ENCODE measurements at regions not wholly inside any gene's neighbourhood (a gene's known extent, or its start where the extent isn't known, plus 50 kb on each side); places are given as distances from the start of the nearest gene placed in this dataset.

DNA sequence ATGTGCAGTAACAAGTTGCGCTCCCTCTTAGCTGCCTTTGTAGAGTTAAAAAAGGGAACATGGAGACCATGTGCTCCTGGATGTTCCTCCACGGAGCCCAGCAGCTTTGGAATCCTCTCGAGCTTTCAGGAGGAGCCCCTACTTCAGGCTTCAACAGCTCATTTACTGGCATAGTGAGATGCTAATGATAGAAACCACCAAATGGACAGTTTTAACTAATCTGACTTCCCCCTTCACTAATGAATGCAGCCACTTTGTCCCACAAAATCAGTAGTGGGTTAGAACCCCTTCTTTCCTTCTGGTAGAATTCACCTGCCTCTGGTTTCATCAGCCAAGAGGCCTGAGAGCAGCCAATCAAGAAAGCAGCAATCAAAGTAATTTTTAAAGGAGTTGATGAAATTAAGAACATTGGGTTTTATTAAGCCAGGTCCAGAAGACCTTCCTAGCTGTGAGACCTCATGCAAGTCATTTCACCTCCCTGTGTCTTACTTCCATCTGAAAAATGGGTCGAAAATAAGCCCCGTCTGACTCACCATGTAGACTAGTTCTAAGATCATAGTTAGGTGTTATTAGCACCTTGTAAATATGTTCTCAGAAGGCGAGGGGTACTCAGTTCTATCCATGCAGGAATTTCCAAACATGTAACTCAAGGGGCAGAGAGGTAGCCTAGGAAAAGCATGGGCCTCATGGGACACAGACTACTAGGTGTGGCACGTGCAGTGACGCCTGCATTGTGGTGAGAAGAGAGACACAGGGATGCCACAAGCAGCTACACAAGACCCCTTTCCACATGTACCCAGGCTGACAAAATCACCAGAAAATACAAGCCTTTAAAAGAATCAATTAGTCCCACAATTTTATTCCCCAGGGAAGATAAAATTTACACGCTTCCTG is 179.7 kb upstream of the LPP start:
- DNase-seq (ENCODE audit: low spot score in 2 of 2) = no peak
- intact Hi-C loops (cut with DNase I; ENCODE audit: low total_unique reads) = no loop called here

DNA sequence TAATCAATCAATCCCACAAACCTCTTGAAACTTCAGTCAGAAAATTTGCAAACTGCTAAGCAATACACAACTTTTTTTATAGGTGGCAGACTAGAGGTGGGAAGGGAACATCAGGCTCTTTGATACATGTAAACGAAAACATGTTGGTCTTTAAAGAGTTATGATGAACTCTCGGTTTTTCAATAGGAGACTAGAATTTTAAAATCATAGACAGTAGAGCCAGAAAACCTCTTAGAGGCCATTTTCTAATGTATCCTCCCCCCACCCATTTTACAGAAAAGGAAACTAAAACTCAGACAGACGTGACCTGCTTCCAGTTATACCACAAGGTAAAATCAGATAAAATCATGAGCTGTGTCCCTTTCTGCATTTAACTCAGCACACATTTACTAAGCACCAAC is 179.1 kb upstream of the LPP start:
- TF ChIP-seq, protein P1, sequence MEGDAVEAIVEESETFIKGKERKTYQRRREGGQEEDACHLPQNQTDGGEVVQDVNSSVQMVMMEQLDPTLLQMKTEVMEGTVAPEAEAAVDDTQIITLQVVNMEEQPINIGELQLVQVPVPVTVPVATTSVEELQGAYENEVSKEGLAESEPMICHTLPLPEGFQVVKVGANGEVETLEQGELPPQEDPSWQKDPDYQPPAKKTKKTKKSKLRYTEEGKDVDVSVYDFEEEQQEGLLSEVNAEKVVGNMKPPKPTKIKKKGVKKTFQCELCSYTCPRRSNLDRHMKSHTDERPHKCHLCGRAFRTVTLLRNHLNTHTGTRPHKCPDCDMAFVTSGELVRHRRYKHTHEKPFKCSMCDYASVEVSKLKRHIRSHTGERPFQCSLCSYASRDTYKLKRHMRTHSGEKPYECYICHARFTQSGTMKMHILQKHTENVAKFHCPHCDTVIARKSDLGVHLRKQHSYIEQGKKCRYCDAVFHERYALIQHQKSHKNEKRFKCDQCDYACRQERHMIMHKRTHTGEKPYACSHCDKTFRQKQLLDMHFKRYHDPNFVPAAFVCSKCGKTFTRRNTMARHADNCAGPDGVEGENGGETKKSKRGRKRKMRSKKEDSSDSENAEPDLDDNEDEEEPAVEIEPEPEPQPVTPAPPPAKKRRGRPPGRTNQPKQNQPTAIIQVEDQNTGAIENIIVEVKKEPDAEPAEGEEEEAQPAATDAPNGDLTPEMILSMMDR (IDR thresholded peaks at IDR 0.05) = no peak
- TF ChIP-seq POLR2A (IDR thresholded peaks at IDR 0.05) = no peak
- no peak for DNase-seq (ENCODE audit: low spot score in 2 of 2)
- WGBS, 2 donors = 53 to 54% methylated on average over 3 of the region's 3 CpGs
- intact Hi-C loops (cut with DNase I; ENCODE audit: low total_unique reads) = no loop called here
- H3K4me3 ChIP-seq (ENCODE audit: low read depth, poor library complexity, severe bottlenecking) = no peak overlapping the region

More for the DNA sequence above, 179.7 kb upstream of the LPP start:
- TF ChIP-seq POLR2A (IDR thresholded peaks at IDR 0.05) = no peak
- TF ChIP-seq, protein P1 (IDR thresholded peaks at IDR 0.05) = no peak
- 83 to 91% methylated on average over 9 of the region's 9 CpGs for WGBS, 2 donors
- no peak overlapping the region for H3K4me3 ChIP-seq (ENCODE audit: low read depth, poor library complexity, severe bottlenecking)

DNA sequence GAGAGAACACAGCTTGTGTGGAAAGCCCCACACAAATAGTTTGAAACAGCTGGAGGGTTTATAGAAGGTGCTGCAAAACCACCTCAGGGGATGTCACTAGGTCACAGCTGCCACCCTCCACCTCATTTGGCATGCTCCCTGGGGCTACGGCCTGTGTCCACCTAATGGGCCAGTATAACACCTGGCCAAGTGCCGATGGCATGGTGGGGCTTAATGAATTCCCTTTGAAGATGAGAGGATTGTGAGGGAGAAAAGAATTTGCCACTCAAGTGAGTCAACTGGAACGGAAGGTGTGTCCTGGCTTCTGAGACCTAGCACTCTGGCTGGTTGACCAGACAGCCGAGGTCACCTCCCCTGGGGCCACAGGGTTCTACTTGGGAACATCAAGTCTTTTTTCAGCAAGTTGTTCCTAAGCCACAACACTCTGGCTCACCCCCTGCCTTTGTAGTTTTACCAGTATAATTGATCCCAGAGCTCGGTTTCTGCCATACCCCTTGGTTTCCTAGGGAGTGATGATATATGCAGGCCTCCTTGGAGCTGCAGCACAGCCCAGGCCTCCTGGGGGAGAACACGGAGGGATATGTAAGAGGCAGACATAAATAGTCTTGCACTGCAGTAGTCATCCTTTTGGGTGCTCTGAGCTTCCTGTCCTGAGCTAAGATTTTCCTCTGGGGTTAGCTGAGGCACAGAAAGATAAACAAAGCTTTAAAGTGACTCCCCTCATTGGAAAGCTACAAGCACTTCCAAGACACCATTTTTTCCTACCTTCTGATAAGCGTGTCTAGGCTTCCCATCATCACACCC is 178.2 kb upstream of the LPP start:
- 62 to 65% methylated on average over 7 of the region's 7 CpGs for WGBS, 2 donors
- H3K4me3 ChIP-seq (ENCODE audit: low read depth, poor library complexity, severe bottlenecking) = no peak overlapping the region
- TF ChIP-seq POLR2A (IDR thresholded peaks at IDR 0.05) = no peak
- TF ChIP-seq, protein P1 (IDR thresholded peaks at IDR 0.05) = no peak
- DNase-seq (ENCODE audit: low spot score in 2 of 2) = peak in 1 of 2 donors; percentile 67
- intact Hi-C loops (cut with DNase I; ENCODE audit: low total_unique reads) = no loop called here

DNA sequence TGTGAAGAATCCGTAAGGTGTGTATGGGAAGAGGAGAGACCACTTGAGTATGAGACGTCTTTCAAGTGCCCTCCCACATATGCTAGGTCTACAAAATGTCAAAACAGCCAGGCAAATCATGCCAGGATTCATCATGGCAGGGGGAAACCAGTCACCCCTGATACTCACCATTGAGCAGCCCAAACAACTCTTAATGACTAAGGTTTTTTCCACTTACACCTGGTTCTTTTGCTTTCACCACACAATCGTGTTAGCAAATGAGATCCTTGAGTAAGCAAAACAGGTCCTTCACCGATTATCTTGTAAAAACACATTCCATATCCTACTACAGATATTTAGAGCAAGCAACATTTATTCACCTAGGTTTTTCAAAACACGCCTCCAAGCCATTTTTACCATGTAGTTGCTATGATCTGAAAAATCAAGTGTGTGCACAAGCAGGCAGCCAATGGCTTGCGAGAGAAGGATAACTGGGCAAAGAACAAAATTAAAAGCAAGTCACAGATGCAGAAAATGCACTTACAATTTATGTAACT is 177.5 kb upstream of the LPP start:
- 75 to 80% methylated on average over 6 of the region's 6 CpGs for WGBS, 2 donors
- no peak for TF ChIP-seq POLR2A (IDR thresholded peaks at IDR 0.05)
- TF ChIP-seq, protein P1 (IDR thresholded peaks at IDR 0.05) = no peak
- DNase-seq (ENCODE audit: low spot score in 2 of 2) = no peak
- H3K4me3 ChIP-seq (ENCODE audit: low read depth, poor library complexity, severe bottlenecking) = no peak overlapping the region
- intact Hi-C loops (cut with DNase I; ENCODE audit: low total_unique reads) = no loop called here

DNA sequence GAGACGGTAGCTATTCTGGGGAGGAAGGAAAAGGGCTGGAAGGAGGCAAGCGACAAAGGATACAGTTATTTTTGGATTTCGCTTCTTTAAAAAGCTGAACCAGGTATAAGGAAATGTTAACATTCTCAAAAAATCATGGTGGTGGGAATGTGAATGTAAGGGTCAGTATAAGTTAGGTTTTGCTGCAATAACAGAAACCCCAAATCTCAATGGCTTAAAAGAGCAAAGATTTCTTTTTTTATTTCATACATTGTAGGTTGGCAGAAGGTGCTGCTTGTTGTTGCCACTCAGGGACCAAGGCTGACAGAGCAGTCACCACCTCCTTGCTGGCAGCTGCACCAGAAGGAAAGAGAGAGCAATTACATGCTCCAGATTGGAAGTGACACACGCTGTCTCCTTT is 176.3 kb upstream of the LPP start:
- no peak overlapping the region for H3K4me3 ChIP-seq (ENCODE audit: low read depth, poor library complexity, severe bottlenecking)
- intact Hi-C loops (cut with DNase I; ENCODE audit: low total_unique reads) = no loop called here
- TF ChIP-seq, protein P1 (IDR thresholded peaks at IDR 0.05) = no peak
- no peak for TF ChIP-seq POLR2A (IDR thresholded peaks at IDR 0.05)
- WGBS, 2 donors = 89 to 96% methylated on average over 4 of the region's 4 CpGs
- DNase-seq (ENCODE audit: low spot score in 2 of 2) = no peak

Measured in lower leg skin (tissue), 4 donors.